MM.1S (cell line): ENCODE measurements at regions not wholly inside any gene's neighbourhood (a gene's known extent, or its start where the extent isn't known, plus 50 kb on each side); places are given as distances from the start of the nearest gene placed in this dataset.

Experiments
- CTCF ChIP-seq: fragments of 300-600 bp; sonication (generic); IDR thresholded peaks from 2 replicates; pipeline ENCODE4 v1.5.1; 2016; ENCODE audit warnings: antibody characterized with exemption, low read length, mixed read lengths
- EZH2 ChIP-seq: fragments of 300-600 bp; sonication (generic); optimal IDR thresholded peaks from 2 replicates; pipeline ENCODE3; 2017; ENCODE audit warnings: low read depth, mild to moderate bottlenecking, antibody characterized with exemption, low read length, mixed read lengths

DNA sequence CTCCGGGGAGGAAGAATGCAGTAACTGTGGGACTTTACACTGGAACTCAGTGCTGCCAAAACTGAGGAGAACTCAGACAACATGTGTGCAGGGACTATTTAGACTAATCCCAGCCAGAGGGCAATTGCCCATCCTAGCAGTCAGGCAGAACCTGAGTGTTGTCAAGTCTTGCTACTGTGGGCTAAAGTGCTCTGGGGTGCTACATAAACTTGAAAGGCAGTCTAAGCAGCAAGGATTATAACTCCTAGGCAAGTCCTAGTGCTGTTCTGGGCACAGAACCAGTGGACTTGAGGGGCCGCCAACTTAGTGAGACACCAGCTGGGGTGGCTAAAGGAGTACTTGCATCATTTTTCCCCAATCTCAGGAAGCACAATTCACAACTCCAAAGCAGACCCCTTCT lies 363.8 kb upstream of the PTCHD4 start:
- no peak for TF ChIP-seq CTCF
- no peak for TF ChIP-seq EZH2
